ENCODE measurements at regions not wholly inside any gene's neighbourhood (a gene's known extent, or its start where the extent isn't known, plus 50 kb on each side); places are given as distances from the start of the nearest gene placed in this dataset.

- DNase-seq, result no peak
Observed at GRCh38 chr10:57849691-57850357, 417.9 kb downstream of the IPMK start.

- no peak for DNase-seq
Observed at GRCh38 chr10:57846307-57847065, 421.2 kb downstream of the IPMK start.

- no peak for DNase-seq
Observed at GRCh38 chr10:57844387-57844998, 423.2 kb downstream of the IPMK start.

- DNase-seq, result no peak
Observed at GRCh38 chr10:57830877-57831560, 436.7 kb downstream of the IPMK start.

- DNase-seq, result no peak
Observed at GRCh38 chr10:57825015-57825414, 442.7 kb downstream of the IPMK start.

- no peak for DNase-seq
Observed at GRCh38 chr10:57823398-57823797, 444.3 kb downstream of the IPMK start.

- no peak for DNase-seq
Observed at GRCh38 chr10:57822965-57823364, 444.7 kb downstream of the IPMK start.

- no peak for DNase-seq
Observed at GRCh38 chr10:57818522-57818921, 449.2 kb downstream of the IPMK start.

GRCh38 chr10:57817741-57818140 is 450.0 kb downstream of the IPMK start:
- no peak for DNase-seq

GRCh38 chr10:57815949-57816348 is 451.7 kb downstream of the IPMK start:
- no peak for DNase-seq

GRCh38 chr10:57809961-57810360 is 457.7 kb downstream of the IPMK start:
- no peak for DNase-seq

- no peak for DNase-seq
Observed at GRCh38 chr10:57807906-57808305, 459.8 kb downstream of the IPMK start.

- no peak for DNase-seq
Observed at GRCh38 chr10:57806675-57807074, 461.0 kb downstream of the IPMK start.

- no peak for DNase-seq
Observed at GRCh38 chr10:57799625-57800024, 468.1 kb downstream of the IPMK start.

- DNase-seq, result no peak
Observed at GRCh38 chr10:57798830-57799229, 468.9 kb downstream of the IPMK start.

GRCh38 chr10:57791546-57791945 is 476.1 kb downstream of the IPMK start:
- DNase-seq, result no peak

- no peak for DNase-seq
Observed at GRCh38 chr10:57790703-57791102, 477.0 kb downstream of the IPMK start.

- no peak for DNase-seq
Observed at GRCh38 chr10:57788117-57788516, 479.6 kb downstream of the IPMK start.

GRCh38 chr10:57786850-57787750 is 480.6 kb downstream of the IPMK start:
- DNase-seq, result no peak

GRCh38 chr10:57786331-57786730 is 481.4 kb downstream of the IPMK start:
- DNase-seq, result no peak

GRCh38 chr10:57785546-57785945 is 482.1 kb downstream of the IPMK start:
- DNase-seq, result no peak

- no peak for DNase-seq
Observed at GRCh38 chr10:57785068-57785467, 482.6 kb downstream of the IPMK start.

Measured in GOT3 (cell line).